Fibroblast of the aortic adventitia (primary cell): ENCODE measurements at regions not wholly inside any gene's neighbourhood (a gene's known extent, or its start where the extent isn't known, plus 50 kb on each side); places are given as distances from the start of the nearest gene placed in this dataset.
"Not testable (repeated sequence)": the region's sequence is repeated elsewhere in the genome, so short reads cannot be mapped to it uniquely, and the experiment has no call there.

Experiments used
- DNase-seq: peaks from one replicate; pipeline ENCODE4 v3.0.0-alpha.2; 2010; ENCODE audit warnings: low read depth
- H3K4me3 ChIP-seq: 2 replicates; pipeline ENCODE4 v1.5.1; 2011; ENCODE audit warnings: low read depth, mild to moderate bottlenecking, control low read depth, low read length, moderate library complexity
- TF ChIP-seq, protein P1 (sequence below): IDR thresholded peaks from 2 replicates; pipeline ENCODE4 v1.5.1; 2011; ENCODE audit warnings: mild to moderate bottlenecking, low read length, control low read depth, inconsistent platforms; ENCODE audit not compliant: insufficient read depth

- TF ChIP-seq, protein P1, sequence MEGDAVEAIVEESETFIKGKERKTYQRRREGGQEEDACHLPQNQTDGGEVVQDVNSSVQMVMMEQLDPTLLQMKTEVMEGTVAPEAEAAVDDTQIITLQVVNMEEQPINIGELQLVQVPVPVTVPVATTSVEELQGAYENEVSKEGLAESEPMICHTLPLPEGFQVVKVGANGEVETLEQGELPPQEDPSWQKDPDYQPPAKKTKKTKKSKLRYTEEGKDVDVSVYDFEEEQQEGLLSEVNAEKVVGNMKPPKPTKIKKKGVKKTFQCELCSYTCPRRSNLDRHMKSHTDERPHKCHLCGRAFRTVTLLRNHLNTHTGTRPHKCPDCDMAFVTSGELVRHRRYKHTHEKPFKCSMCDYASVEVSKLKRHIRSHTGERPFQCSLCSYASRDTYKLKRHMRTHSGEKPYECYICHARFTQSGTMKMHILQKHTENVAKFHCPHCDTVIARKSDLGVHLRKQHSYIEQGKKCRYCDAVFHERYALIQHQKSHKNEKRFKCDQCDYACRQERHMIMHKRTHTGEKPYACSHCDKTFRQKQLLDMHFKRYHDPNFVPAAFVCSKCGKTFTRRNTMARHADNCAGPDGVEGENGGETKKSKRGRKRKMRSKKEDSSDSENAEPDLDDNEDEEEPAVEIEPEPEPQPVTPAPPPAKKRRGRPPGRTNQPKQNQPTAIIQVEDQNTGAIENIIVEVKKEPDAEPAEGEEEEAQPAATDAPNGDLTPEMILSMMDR: no peak
- DNase-seq: no peak
- no peak overlapping the region for H3K4me3 ChIP-seq
Observed at GRCh38 chr7:17407229-17407628, 108.8 kb downstream of the AHR start.

GRCh38 chr7:17408245-17408903, 109.9 kb downstream of the AHR start:
- TF ChIP-seq, protein P1: no peak
- no peak overlapping the region for H3K4me3 ChIP-seq
- peak; percentile 89 for DNase-seq

- TF ChIP-seq, protein P1: no peak
- no peak for DNase-seq
- H3K4me3 ChIP-seq: no peak overlapping the region
Observed at GRCh38 chr7:17408904-17409290, 110.4 kb downstream of the AHR start.

GRCh38 chr7:17411922-17412321, 113.5 kb downstream of the AHR start:
- TF ChIP-seq, protein P1: no peak
- no peak for DNase-seq
- H3K4me3 ChIP-seq: no peak overlapping the region

DNA sequence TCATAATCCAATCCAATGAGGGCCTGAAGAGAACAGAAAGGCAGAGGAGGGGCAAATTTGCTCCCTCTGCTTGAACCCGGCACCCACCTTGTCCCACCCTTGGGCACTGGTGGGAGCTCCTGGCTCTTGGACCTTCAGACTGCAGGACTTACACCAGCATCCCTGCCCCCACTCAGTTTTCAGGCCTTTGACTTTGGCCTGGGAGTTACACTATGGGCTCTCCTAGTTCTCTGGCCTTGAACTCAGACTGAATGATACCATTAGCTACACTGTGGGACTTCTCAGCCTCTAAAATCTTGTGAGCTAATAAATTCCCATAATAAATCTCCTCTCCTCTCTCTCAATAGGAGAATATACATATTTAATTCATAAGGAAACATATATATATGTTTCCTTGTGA, 114.4 kb downstream of the AHR start:
- TF ChIP-seq, protein P1: no peak
- H3K4me3 ChIP-seq: no peak overlapping the region
- DNase-seq: no peak

- TF ChIP-seq, protein P1: no peak
- no peak for DNase-seq
- H3K4me3 ChIP-seq: no peak overlapping the region
Observed at GRCh38 chr7:17415955-17416354, 117.5 kb downstream of the AHR start.

DNA sequence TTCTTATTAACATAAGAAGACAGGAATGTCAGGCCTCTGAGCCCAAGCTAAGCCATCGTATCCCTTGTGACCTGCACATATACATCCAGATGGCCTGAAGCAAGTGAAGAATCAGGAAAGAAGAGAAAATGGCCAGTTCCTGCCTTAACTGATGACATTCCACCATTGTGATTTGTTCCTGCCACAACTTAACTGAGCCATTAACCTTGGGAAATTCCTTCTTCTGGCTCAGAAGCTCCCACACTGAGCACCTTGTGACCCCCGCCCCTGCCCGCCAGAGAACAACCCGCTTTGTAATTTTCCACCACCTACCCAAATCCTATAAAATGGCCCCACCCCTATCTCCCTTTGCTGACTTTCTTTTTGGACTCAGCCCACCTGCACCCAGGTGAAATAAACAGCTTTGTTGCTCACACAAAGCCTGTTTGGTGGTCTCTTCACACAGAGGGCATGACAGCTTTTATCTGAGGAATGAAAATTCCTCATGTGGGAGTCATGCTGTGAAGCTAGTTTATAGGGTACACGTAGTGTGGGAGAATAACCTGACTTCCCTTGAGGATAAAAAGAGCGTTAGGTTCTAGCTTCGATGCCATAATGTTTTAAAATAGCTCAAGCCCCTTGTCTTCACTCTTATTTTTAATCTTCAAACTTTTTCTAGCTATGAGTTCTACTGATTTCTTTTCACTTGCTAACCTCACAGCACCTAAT, 122.0 kb downstream of the AHR start:
- H3K4me3 ChIP-seq, DNase-seq: not testable (repeated sequence)
